Adrenal gland (tissue), 9 donors: ENCODE measurements at regions not wholly inside any gene's neighbourhood (a gene's known extent, or its start where the extent isn't known, plus 50 kb on each side); places are given as distances from the start of the nearest gene placed in this dataset.

Experiments
- DNase-seq, 7 donors: peaks; one replicate each; pipeline ENCODE4 v3.0.0-alpha.2; 2019 to 2020
- H3K27ac ChIP-seq, 5 donors: fragments of 200-600 bp; sonication (generic) in 4 of 5; 1 replicate in 3 of 5; 2 replicates in 2 of 5; pipeline versions ENCODE4 v1.5.1 to v1.8.0; 2016 to 2020; ENCODE audit warnings: mild to moderate bottlenecking in 1 of 5
- H3K27me3 ChIP-seq: fragments of 200-600 bp; 2 replicates; pipeline ENCODE4 v1.8.0; 2021
- H3K36me3 ChIP-seq, 2 donors: fragments of 200-600 bp; replicated peaks in 1 of 2; 1 replicate in 1 of 2; 2 replicates in 1 of 2; pipeline versions ENCODE4 v1.5.1 to v1.8.0; 2018 to 2022
- H3K4me1 ChIP-seq, 2 donors: fragments of 200-600 bp; replicated peaks in 1 of 2; 1 replicate in 1 of 2; 2 replicates in 1 of 2; pipeline versions ENCODE4 v1.5.1 to v1.8.0; 2018 to 2021
- H3K4me3 ChIP-seq, 4 donors: fragments of 200-600 bp; sonication (generic) in 3 of 4; one replicate each; pipeline ENCODE4 v1.5.1; 2016 to 2018
- H3K9me3 ChIP-seq, 3 donors: fragments of 200-600 bp; sonication (generic) in 1 of 3; replicated peaks in 1 of 3; 1 replicate in 2 of 3; 2 replicates in 1 of 3; pipeline versions ENCODE4 v1.5.1 to v1.8.0; 2016 to 2021
- CTCF ChIP-seq, 6 experiments: fragments of 450-650 bp in 4 of 6; fragments of 200-600 bp in 2 of 6; sonication (generic) in 1 of 6; IDR thresholded peaks; 1 replicate in 5 of 6; 2 replicates in 1 of 6; pipeline versions ENCODE4 v1.5.1 to v1.8.0; 2016 to 2021; ENCODE audit warnings: antibody characterized with exemption in 6 of 6, mild to moderate bottlenecking in 2 of 6, moderate library complexity in 1 of 6
- POLR2A ChIP-seq, 2 donors: fragments of 450-650 bp; IDR thresholded peaks; one replicate each; pipeline ENCODE4 v1.6.1; 2017; ENCODE audit warnings: antibody characterized with exemption in 2 of 2, mild to moderate bottlenecking in 2 of 2, moderate library complexity in 1 of 2
- WGBS, 4 donors: extraction: QIAGEN DNeasy Blood & Tissue Kit in 2 of 4; methylation state at CpG; one replicate each; pipeline versions ENCODE4 v1.1.5 to v1.1.7; 2013 to 2017; 5-methylcytosine and 5-hydroxymethylcytosine counted together
- intact Hi-C, 2 donors: fragments of 100-400 bp; cut with DNase I; formaldehyde crosslinking; loops; one replicate each; pipeline versions ENCODE4 v1.14.1 to v1.15.0; 2022 to 2023
- donor health status: healthy with polysubstance abuse.
- donor health status: Bipolar disorder and iron deficiency.
- donor health status: DM: yes; HTN: yes; CAD: no.
- donor health status: DM: no; HTN: no; CAD: no.
- donor health status: DM: no; HTN: no; CAD: no.

GRCh38 chr1:87511449-87511848 is 182.8 kb downstream of the LMO4 start:
- Histone ChIP-seq H3K27ac (no peak overlapping the region), H3K9me3 (no peaks in the 10 kb centered on the region), H3K4me1 (no peaks in the 10 kb centered on the region), H3K27me3 (no peaks in the 10 kb centered on the region), H3K36me3 (no peaks in the 10 kb centered on the region), H3K4me3 (no peak overlapping the region)
- 80 to 91% (median 85%) methylated on average over 1 of the region's 1 CpG for WGBS, 4 donors
- intact Hi-C loops = no loop called here
- TF ChIP-seq POLR2A (IDR thresholded peaks at IDR 0.05) (no peak), CTCF (IDR thresholded peaks at IDR 0.05) (no peak)
- DNase-seq = no peak

GRCh38 chr1:87512431-87512830 is 183.8 kb downstream of the LMO4 start:
- TF ChIP-seq CTCF (IDR thresholded peaks at IDR 0.05) (no peak), POLR2A (IDR thresholded peaks at IDR 0.05) (no peak)
- H3K9me3 ChIP-seq = no peaks in the 10 kb centered on the region
- intact Hi-C loops = no loop called here
- no peak overlapping the region for H3K27ac ChIP-seq
- H3K4me3 ChIP-seq = no peak overlapping the region
- no peaks in the 10 kb centered on the region for H3K4me1 ChIP-seq
- no peaks in the 10 kb centered on the region for H3K27me3 ChIP-seq
- DNase-seq = no peak
- no peaks in the 10 kb centered on the region for H3K36me3 ChIP-seq
- WGBS, 4 donors = 63 to 86% (median 72%) methylated on average over 2 of the region's 2 CpGs

GRCh38 chr1:87513255-87513654 is 184.6 kb downstream of the LMO4 start:
- H3K27me3 ChIP-seq = no peaks in the 10 kb centered on the region
- no peaks in the 10 kb centered on the region for H3K4me1 ChIP-seq
- H3K4me3 ChIP-seq = no peak overlapping the region
- no peak for TF ChIP-seq POLR2A (IDR thresholded peaks at IDR 0.05)
- TF ChIP-seq CTCF (IDR thresholded peaks at IDR 0.05) = no peak
- H3K36me3 ChIP-seq = no peaks in the 10 kb centered on the region
- H3K27ac ChIP-seq = no peak overlapping the region
- WGBS, 4 donors = 58 to 64% (median 59%) methylated on average over 4 of the region's 4 CpGs
- no peaks in the 10 kb centered on the region for H3K9me3 ChIP-seq
- intact Hi-C loops = no loop called here
- no peak for DNase-seq

- H3K27ac ChIP-seq = no peak overlapping the region
- no peaks in the 10 kb centered on the region for H3K4me1 ChIP-seq
- intact Hi-C loops = no loop called here
Measured at GRCh38 chr1:87513966-87514660, 185.4 kb downstream of the LMO4 start.

More at GRCh38 chr1:87513966-87514660, 185.4 kb downstream of the LMO4 start:
- no peaks in the 10 kb centered on the region for H3K36me3 ChIP-seq
- no peak for TF ChIP-seq POLR2A (IDR thresholded peaks at IDR 0.05)
- no peak for TF ChIP-seq CTCF (IDR thresholded peaks at IDR 0.05)
- no peak overlapping the region for H3K4me3 ChIP-seq
- no peak for DNase-seq
- no peaks in the 10 kb centered on the region for H3K27me3 ChIP-seq
- WGBS, 4 donors = 24 to 36% (median 33%) methylated on average over 4 of the region's 4 CpGs
- H3K9me3 ChIP-seq = no peaks in the 10 kb centered on the region
